Left colon (tissue), 2 donors: ENCODE measurements at regions not wholly inside any gene's neighbourhood (a gene's known extent, or its start where the extent isn't known, plus 50 kb on each side); places are given as distances from the start of the nearest gene placed in this dataset.
"Not testable (repeated sequence)": the region's sequence is repeated elsewhere in the genome, so short reads cannot be mapped to it uniquely, and the experiment has no call there.

Experiments
- ATAC-seq: fragments of 200-7000 bp; cut with Tn5 transposase; one replicate; pipeline ENCODE4 v1.9.1; 2020; ENCODE audit warnings: mild to moderate bottlenecking, moderate library complexity
- DNase-seq, 2 donors: peaks; one replicate each; pipeline ENCODE4 v3.0.0-alpha.2; 2020
- intact Hi-C, 2 donors: fragments of 100-400 bp; cut with DNase I in 1 of 2; cut with micrococcal nuclease in 1 of 2; formaldehyde crosslinking; loops; one replicate each; pipeline versions ENCODE4 v1.11.2 to v1.14.0; 2022; cut with DNase I, micrococcal nuclease
- donor health status: DM: no; HTN: no; CAD: no.
- donor health status: DM: yes; HTN: yes; CAD: no.

DNA sequence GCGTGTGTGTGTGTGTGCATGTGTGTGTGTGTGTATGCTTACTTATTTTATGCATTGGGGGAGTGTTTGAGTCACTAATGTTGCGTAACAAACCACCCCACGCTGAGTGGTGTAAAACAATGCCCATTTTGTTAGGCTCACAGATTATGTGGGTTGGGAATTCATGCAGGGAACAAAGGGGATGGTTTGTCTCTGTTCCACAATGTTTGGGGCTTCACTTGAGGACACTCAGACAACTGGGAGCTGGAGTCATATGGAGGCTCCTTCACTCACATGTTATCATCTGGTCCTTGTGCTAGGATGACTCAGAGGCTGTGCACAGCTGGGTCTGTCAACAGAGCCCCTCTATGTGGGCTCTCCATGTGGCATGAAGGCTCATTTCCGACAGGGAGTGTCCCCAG, 51.3 kb upstream of the LARGE1 start:
- DNase-seq, result no peak
- no peak for ATAC-seq
- intact Hi-C loops, result no loop called here

DNA sequence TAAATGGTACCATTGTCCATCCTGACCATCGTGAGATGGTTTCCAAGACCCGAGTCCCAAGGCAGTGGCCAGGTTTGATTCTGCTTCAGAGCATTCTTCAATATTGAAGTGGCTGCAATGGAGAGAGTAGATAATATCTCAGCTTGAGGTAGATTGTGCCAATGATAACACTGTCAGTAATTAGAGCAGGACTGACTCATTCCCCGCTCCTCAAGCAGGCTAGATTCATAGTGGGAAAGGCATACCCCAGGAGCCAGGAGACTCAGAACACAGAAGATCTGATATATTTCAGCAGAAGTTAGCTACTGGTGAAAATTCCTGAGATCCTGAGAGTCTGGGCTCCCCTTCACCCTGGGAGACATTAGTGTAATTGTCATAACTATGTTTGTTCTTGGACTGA, 55.6 kb upstream of the LARGE1 start:
- intact Hi-C loops, result no loop called here
- ATAC-seq (no peak), DNase-seq (no peak)

DNA sequence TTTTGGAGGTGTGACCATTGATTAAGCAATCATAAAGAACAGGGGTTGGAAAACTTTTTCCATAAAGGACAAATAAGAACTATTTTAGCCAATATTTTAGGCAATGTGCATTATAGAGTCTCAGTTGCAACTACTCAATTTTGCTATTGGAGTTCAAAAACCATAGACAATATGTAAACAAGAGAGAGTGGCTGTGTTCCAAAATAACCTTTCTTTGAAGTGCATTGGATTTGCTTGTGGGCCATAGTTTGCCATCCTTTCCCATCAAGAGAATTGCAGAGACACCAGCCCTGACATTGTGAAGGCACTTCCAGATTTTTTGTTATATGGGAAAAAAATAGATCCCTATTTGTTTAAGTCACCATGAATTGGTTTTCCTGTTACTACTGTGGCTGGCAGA, 63.3 kb upstream of the LARGE1 start:
- intact Hi-C loops, result no loop called here
- DNase-seq, result no peak
- no peak for ATAC-seq

DNA sequence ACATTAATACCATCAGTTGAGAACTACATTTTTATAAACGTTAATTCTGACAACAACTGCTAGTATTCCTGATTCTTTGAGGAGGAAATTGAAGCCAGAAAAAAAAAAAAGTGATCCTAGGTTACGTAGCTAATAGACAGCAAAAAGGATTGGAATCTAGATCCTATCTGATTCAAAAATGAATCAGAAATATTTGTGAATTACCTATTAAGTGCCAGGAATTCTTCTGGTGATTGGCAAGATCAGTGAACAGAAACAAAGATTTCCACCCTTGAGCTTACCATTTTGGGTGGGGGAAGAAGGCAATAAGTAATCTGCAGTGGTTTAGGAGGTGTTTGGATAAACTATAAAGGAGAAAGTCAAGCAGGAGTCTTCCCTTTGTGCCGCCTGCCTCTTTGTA, 63.9 kb upstream of the LARGE1 start:
- ATAC-seq (no peak), DNase-seq (no peak)
- intact Hi-C loops, result no loop called here

DNA sequence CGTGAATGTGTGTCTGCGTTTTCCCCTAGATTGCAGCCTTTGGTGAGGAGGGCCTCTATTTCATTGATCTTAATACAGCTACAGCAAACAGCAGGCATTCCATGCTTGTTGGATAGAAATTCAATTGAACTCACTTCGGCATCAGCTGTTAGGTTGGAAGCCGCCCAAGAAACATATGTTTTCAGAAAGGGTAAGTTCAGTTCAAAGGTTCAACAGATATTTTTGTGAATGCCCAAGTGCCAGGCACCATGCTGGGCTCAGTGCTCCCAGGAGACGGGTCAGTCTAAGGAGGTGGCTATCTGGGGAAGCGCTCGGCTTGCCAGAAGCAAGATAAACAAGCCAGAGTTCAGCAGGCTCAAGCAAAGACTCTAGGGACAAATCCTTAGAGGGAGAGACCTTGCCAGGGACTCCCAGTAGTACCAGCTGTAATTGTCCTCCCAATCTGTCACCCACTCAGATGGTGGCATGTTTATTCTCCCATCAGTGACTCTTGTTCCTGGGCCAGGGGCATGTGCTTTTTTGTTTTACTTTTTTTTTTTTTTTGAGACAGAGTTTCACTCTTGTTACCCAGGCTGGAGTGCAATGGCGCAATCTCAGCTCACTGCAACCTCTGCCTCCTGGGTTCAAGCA, 64.5 kb upstream of the LARGE1 start:
- DNase-seq (no peak), ATAC-seq (no peak)
- intact Hi-C loops, result no loop called here

DNA sequence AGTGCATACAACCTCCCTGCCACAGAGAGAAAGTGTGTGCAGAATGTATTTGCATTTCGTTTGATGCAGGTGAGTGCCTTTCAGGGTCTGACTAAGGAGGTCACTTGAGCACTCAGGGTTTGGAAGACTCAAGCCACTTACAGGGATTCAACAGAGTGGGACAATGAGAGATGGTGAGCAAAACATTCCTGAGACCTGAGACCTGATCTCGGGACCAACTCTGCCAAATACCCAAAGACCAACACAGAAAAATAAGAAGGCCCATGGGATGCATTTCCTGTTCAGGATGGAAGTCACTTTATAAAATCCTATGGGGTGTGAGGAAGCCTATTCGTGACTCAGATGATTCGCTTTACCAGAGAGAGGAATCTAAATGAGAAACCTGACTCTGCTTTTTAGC, 65.2 kb upstream of the LARGE1 start:
- ATAC-seq (no peak), DNase-seq (no peak)
- intact Hi-C loops, result no loop called here

DNA sequence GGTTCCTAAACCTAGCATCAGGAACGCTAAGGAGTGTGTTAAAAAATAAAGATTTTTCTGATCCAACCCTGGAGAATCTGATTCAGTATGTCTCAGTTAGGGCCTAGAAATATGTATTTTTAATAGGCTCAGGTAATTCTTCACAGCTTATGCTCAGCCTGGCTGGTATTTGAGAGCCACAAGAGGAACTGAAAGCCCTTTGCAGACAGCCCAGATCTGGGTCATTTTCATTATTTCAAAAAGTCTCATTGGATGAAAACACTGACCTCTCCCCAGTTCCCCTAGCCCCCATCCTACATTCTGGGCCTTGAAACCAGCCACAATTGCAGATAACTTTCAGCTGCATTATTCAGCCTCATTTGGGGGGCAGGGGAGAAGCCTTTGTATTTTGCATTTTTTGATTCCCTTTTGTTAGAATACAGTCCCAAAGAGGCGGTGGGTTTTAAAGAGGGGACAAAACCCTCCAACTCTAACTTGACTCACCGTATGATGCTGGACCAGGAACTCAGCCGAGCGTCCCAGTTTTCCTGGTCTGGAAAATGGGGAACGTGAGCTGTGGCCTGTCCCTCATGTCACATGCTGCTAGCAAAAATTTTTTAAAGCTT, 66.0 kb upstream of the LARGE1 start:
- ATAC-seq, result no peak
- intact Hi-C loops, result no loop called here
- no peak for DNase-seq

DNA sequence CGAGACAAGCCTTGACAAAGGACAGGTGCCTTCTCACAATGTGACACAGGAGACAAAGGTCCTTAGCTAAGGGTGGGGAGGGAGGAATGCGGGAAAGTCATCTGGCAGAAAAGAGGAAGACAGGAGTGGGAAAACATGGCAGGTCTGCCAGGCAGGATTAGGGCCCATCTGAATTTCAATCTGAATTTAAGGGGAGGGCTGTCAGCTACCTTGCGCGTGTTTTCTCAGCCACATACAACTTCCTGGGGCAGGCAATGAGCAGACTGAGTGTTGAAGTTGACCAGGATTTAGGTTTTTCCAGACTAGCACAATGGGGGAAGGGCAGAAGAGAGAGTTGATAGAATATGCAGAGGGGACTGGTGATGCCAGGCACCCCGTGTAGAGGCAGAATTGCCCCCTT, 66.7 kb upstream of the LARGE1 start:
- no peak for ATAC-seq
- DNase-seq, result no peak
- intact Hi-C loops, result no loop called here

DNA sequence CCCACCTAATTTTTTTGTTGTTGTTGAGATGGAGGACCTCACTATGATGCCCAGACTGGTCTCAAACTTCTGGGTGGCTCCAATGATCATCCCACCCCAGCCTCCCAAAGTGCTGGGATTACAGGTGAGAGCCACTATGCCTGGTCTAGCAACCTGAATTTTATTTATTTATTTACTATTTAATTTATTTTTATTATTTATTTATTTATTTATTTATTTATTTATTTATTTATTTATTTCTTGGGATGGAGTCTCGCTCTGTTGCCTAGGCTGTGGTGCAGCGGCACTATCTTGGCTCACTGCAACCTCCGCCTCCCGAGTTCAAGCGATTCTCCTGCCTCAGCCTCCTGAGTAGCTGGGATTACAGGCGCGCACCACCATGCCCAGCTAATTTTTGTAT, 69.0 kb upstream of the LARGE1 start:
- ATAC-seq, DNase-seq, intact Hi-C loops: not testable (repeated sequence)

DNA sequence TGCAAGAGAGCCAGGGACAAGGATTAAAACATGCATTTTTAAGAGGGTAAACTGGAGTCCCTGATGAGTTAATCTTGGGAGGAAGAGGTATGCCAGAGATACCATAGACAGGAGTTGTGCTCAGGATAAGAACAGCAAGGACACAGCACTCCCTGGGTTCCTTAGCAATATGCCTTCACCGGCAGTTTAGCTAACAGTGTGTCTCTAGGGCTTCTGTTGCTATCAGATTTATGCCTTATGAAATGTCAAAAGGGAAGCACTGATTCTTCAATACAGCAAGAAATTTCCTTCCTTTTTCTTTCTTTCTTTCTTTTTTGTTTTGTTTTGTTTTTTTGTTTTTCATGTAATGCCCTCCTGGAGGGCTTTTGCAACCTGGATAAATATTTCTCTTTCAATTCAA, 71.3 kb upstream of the LARGE1 start:
- DNase-seq (no peak), ATAC-seq (no peak)
- intact Hi-C loops, result no loop called here

DNA sequence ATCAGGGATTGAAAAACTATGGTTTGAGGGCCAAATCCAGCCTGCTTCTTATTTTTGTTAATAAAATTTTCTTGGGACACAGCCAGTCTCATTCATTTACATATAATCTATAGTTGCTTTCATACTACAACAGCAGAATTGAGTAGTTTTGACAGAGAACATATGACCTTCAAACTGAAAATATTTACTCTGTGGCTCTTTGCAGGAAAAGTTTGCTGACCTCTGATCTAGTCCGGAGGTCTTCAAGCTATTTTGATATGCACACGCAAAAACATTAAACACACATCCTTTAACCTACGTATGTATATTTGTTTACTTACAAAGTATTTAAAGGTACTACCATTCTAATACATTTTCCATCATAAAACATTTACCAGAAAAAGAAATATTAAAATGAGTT, 76.5 kb upstream of the LARGE1 start:
- no peak for DNase-seq
- intact Hi-C loops, result no loop called here
- no peak for ATAC-seq

DNA sequence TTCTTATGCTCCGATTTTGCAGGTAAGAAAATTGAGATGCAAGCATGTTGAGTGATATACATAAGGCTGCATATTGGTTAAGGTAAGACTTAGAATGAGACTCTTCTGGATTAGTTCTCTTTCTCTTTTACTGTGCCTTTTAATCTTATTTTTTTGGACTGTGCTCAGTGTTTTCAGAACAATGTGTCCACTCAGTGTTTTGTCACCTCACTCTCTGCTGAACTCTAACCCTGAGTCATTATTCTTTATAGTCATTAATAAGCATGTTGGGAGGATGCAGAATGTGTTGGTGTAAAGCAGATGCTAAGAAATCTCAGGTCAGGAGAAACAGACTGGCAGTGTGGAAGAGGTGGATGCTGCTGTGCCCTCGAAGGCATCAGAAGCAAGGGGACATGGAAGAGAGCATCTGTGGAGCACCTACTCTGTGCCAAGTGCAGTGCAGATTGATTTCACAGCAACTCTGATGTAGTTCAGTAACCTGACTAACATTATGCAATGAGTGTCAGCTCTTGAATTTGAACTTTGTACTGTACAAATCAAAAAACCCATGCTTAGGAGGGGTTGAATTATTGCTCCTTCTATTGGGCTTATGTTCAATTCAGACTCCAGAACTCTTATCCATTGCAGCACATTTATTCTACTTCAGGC, 80.7 kb upstream of the LARGE1 start:
- no peak for ATAC-seq
- intact Hi-C loops, result no loop called here
- DNase-seq, result no peak

DNA sequence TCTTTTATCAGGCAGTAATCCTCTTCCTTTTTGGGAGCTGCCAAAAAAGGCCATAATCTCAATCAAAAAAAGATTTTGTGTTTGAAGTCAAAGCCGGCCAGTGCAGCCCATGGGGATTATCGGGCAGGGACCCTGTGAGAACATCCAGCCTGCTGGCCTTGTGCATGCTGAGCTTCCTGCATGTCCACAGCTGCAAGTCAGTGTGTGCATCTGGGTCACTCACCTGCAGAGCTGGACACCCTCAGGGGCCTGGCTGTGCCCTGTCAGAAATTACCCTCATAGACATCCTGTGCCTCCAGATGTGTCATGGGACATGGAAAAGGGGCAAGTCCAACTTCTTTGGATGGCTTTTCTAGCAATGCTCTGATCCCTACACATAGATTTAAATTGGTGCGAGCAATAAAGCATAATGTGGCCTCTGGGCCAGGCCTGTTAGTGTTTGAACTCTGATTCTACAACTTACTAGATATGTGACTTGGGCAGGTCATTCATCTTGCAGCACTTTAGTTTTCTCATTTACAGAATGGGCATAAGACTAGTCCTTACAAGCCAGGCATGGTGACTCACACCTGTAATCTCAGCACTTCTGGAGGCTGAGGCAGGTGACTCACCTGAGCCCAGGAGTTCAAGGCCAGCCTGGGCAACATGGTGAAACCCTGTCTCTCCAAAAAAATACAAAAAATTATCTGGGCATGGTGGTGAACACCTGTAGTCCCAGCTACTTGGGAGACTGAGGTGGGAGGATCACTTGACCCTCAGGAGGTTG, 81.6 kb upstream of the LARGE1 start:
- intact Hi-C loops, result no loop called here
- no peak for ATAC-seq
- DNase-seq, result no peak

DNA sequence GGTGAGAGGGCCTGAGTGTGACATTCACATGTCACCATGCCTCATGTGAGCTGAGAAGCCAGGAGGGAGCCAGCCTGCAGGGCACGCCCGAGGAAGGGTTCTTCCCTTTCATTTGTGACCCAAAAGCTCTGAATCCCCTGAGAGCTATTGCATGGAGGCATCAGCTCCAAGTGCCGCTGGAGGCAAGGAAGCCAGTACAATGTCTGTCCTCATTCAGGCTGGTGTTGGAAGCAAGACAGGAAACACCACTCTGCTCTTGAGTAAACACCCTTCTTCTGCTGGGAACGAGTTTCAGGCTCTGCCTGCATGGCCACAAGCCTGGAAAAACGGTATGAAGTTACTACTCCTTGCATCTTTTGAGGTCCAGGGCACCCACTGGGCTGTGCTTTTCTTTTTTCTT, 83.8 kb upstream of the LARGE1 start:
- ATAC-seq (no peak), DNase-seq (no peak)
- intact Hi-C loops, result no loop called here

DNA sequence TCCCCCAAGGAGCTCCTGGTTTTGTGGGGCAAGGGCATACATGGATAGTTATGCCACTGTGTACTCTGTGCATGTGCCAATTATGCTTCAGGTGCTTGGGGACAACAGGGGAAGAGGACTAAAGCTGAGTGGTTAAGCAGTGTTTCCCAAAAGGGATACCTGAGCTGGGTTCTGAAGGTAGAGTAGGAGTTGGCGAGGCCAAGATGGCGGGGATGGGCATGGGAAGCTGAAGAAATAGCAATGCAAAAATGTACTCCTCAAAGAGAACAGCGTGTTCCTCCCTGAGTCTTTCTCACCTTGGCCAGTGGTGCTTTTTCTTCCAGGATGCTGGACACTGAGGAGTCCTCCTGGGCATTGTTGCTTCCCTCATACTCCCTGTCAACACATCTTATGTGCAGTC, 90.0 kb upstream of the LARGE1 start:
- intact Hi-C loops, result no loop called here
- DNase-seq (no peak), ATAC-seq (no peak)

DNA sequence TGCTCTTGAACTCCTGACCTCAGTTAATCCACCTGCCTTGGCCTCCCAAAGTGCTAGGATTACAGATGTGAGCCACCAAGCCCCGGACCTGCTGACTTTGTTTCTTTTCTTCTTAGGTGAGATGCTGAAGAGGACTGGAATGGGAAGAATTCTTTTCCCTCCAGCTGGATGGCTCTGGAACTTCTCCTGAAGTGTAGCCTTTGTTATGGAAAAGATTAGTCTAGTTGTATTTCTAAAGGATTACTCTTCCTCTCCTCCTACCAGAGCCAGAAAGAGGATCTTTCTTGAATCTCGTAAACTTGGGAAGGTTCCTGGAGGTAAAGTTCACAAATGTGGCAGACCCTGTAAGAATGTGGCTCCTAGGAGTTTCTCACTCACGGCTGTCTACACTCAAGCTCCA, 95.4 kb upstream of the LARGE1 start:
- DNase-seq (no peak), ATAC-seq (no peak)
- intact Hi-C loops, result no loop called here

DNA sequence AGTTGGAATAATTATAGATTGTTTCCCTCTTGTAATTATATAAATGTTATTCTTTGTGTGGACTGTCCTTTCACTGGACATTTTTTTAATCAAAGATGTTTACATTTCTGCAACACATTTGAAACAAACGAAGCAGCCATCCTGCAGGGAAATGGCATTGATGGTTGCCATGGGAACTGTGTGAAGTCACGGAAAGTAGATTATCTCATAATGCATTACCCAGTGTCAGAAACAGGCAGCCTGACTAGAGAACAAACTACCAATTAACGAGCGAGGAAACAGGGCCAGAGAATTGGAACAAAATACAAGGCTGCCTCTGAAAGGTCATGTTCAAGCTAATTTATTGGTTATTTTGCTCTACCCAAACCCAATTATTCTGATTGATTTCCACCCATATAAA, 96.9 kb upstream of the LARGE1 start:
- intact Hi-C loops, result no loop called here
- DNase-seq, result no peak

DNA sequence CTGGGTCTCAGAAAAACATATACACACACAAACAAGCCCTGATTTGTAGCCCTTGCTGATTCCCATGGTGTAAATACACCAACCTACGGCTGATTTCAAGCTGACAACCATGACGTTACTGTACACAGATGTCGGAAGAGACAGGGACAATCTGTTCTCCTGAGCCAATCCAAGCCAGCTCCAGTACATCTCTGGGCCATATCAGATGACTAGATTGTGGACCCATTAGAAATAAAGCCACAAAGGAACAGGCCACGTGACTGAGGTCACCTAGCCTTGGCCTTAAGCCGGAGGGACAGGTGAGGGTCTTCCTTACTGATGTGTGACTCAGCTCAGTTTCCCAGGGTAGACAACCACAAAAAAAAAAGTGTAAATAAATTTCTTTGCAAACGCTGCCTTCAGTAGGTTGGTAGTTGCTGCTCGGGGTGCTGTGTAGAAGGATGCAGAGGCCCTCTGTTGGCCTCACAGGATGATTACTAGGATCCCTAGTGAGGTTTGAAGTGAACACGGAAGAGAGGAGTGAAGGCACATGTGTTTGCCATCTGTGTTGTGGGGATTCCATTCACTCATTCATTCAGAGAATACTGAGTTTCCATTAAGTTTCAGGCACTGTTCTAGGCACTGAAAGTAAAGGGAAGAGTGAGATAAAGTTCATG, 99.0 kb upstream of the LARGE1 start:
- no peak for ATAC-seq
- intact Hi-C loops, result no loop called here

More for the DNA sequence above, 96.9 kb upstream of the LARGE1 start:
- ATAC-seq, result no peak

DNA sequence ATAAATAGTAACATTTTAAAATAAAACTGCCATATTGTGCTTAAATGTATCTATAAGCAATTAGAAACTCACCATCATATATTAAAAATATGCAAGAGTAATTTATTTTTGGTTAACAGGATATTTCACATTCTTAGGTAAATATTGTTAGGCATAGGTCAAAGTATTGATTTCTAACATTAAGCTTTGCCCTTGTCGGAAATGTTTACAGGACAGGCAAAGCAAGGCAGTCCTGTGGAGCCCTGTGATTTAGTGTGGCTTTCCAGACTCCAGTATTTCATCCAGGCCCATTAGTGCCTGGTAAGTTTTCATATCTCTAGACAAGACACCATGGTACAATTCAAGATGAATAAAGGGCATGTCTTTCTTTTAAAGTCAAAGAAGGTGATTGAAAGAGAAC, 114.9 kb upstream of the LARGE1 start:
- intact Hi-C loops, result no loop called here
- DNase-seq (no peak), ATAC-seq (no peak)

More for the DNA sequence above, 99.0 kb upstream of the LARGE1 start:
- DNase-seq, result no peak

DNA sequence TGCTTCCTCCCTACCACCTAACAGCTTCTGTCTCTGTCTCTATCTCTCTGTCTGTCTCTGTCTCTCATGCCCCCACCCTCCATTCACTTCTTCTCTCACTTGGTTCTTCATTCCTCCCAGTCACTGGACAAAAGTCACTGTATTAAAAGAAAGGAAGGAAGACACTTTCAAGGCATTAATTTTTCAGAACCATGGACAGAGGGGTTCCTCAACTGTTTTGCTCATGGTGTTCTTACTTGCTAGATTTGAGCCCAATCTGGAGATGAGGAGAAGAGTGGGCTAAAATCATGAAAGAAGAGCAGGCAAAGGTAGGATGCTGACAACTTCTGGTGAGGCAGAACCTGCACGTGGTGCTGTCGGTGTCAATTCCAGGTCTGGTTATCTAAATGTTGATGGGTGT, 116.7 kb upstream of the LARGE1 start:
- ATAC-seq, result no peak
- intact Hi-C loops, result no loop called here
- DNase-seq, result no peak
